NCI-H2107 treated with DMSO at 0.1 percent for 48 hours (cell line): ENCODE measurements at regions not wholly inside any gene's neighbourhood (a gene's known extent, or its start where the extent isn't known, plus 50 kb on each side); places are given as distances from the start of the nearest gene placed in this dataset.
"Not testable (repeated sequence)": the region's sequence is repeated elsewhere in the genome, so short reads cannot be mapped to it uniquely, and the experiment has no call there.

ENCODE experiments used
- DNase-seq: peaks from one replicate; lab custom pipeline; 2025; ENCODE audit not compliant: unreplicated experiment; lab: John Stamatoyannopoulos, UW

- DNase-seq: no peak
Measured at GRCh38 chr9:115444959-115445358, 327.0 kb upstream of the TNC start.

- DNase-seq: no peak
Measured at GRCh38 chr9:115445655-115446054, 327.7 kb upstream of the TNC start.

- DNase-seq: no peak
Measured at GRCh38 chr9:115456515-115456914, 338.6 kb upstream of the TNC start.

- no peak for DNase-seq
Measured at GRCh38 chr9:115461280-115461679, 343.3 kb upstream of the TNC start.

GRCh38 chr9:115462623-115463022 is 344.7 kb upstream of the TNC start:
- DNase-seq: no peak

GRCh38 chr9:115466756-115467155 is 348.8 kb upstream of the TNC start:
- no peak for DNase-seq

- DNase-seq: no peak
Measured at GRCh38 chr9:115469841-115470240, 351.9 kb upstream of the TNC start.

GRCh38 chr9:115473032-115473431 is 355.1 kb upstream of the TNC start:
- not testable (repeated sequence) for DNase-seq

- no peak for DNase-seq
Measured at GRCh38 chr9:115481769-115482168, 363.8 kb upstream of the TNC start.

GRCh38 chr9:115482747-115483146 is 364.8 kb upstream of the TNC start:
- DNase-seq: no peak

- DNase-seq: no peak
Measured at GRCh38 chr9:115492869-115493268, 374.9 kb upstream of the TNC start.

- DNase-seq: no peak
Measured at GRCh38 chr9:115494393-115494792, 376.4 kb upstream of the TNC start.

GRCh38 chr9:115495052-115495635 is 377.2 kb upstream of the TNC start:
- DNase-seq: no peak

- DNase-seq: no peak
Measured at GRCh38 chr9:115495836-115496235, 377.9 kb upstream of the TNC start.

- DNase-seq: no peak
Measured at GRCh38 chr9:115498303-115498702, 380.3 kb upstream of the TNC start.

GRCh38 chr9:115507148-115507547 is 389.2 kb upstream of the TNC start:
- no peak for DNase-seq

GRCh38 chr9:115513148-115513547 is 395.2 kb upstream of the TNC start:
- DNase-seq: no peak

- DNase-seq: no peak
Measured at GRCh38 chr9:115514454-115514853, 396.5 kb upstream of the TNC start.

GRCh38 chr9:115517335-115518075 is 399.5 kb upstream of the TNC start:
- no peak for DNase-seq

GRCh38 chr9:115520646-115521045 is 402.7 kb upstream of the TNC start:
- DNase-seq: no peak

- DNase-seq: no peak
Measured at GRCh38 chr9:115522912-115523311, 405.0 kb upstream of the TNC start.

- DNase-seq: no peak
Measured at GRCh38 chr9:115524453-115525059, 406.6 kb upstream of the TNC start.
